Panc1 (cell line): ENCODE measurements at regions not wholly inside any gene's neighbourhood (a gene's known extent, or its start where the extent isn't known, plus 50 kb on each side); places are given as distances from the start of the nearest gene placed in this dataset.

Experiments used
- ATAC-seq: fragments of 200-7000 bp; cut with Tn5 transposase; 2 replicates; pipeline ENCODE4 v1.9.1; 2020; ENCODE audit warnings: mild to moderate bottlenecking, moderate library complexity
- BruUV-seq: library from RNA; stranded (reverse); fragments of 400-500 nt; replicated peaks from 2 replicates; lab custom pipeline; 2021; lab: Mats Ljungman, UMichigan
- CTCF ChIA-PET: fragments of 300-600 bp; sonication (Branson Sonifier 250); formaldehyde crosslinking; loops from one replicate; lab custom pipeline; 2022; ENCODE audit warnings: antibody characterized with exemption; lab: Charles Lee
- POLR2A ChIA-PET: fragments of 300-600 bp; sonication (Branson Sonifier 250); formaldehyde crosslinking; loops from one replicate; lab custom pipeline; 2022; ENCODE audit warnings: antibody characterized with exemption; lab: Charles Lee
- DNase-seq: peaks from one replicate; pipeline ENCODE4 v3.0.0-alpha.2; 2010; ENCODE audit warnings: low read depth, low spot score
- H3K27ac ChIP-seq: 2 replicates; pipeline ENCODE4 v1.5.1; 2011; ENCODE audit warnings: mild to moderate bottlenecking, low read length, inconsistent platforms
- H3K27me3 ChIP-seq: fragments of 200-500 bp; sonication (Bioruptor generic); 2 replicates; pipeline ENCODE4 v1.6.0; 2014; ENCODE audit warnings: low read length, inconsistent platforms; ENCODE audit not compliant: control insufficient read depth, insufficient read depth
- H3K36me3 ChIP-seq: fragments of 200-500 bp; sonication (Bioruptor generic); 2 replicates; pipeline ENCODE4 v1.5.1; 2014; ENCODE audit warnings: inconsistent platforms, mild to moderate bottlenecking, low read length, moderate library complexity; ENCODE audit not compliant: control insufficient read depth, insufficient read depth
- H3K4me1 ChIP-seq: 2 replicates; pipeline ENCODE4 v1.5.1; 2011; ENCODE audit warnings: inconsistent platforms, mild to moderate bottlenecking, low read length, moderate library complexity; ENCODE audit not compliant: control insufficient read depth, insufficient read depth
- H3K4me3 ChIP-seq, 2 experiments: 2 replicates each; pipeline ENCODE4 v1.5.1; 2011 to 2012; ENCODE audit warnings: low read depth in 2 of 2, low read length in 2 of 2, mild to moderate bottlenecking in 2 of 2, inconsistent platforms in 1 of 2, moderate library complexity in 1 of 2
- H3K9me3 ChIP-seq: fragments of 200-500 bp; sonication (Bioruptor generic); 2 replicates; pipeline ENCODE4 v1.5.1; 2014; ENCODE audit warnings: low read depth, mild to moderate bottlenecking, inconsistent platforms, low read length, moderate library complexity; ENCODE audit not compliant: control insufficient read depth, insufficient read depth
- POLR2AphosphoS5 ChIP-seq: IDR thresholded peaks from 2 replicates; pipeline ENCODE4 v1.6.1; 2012; ENCODE audit warnings: mild to moderate bottlenecking, low read depth, low read length, moderate library complexity
- SIN3A ChIP-seq: IDR thresholded peaks from 2 replicates; pipeline ENCODE4 v1.6.1; 2012; ENCODE audit warnings: low read depth, mild to moderate bottlenecking, low read length, moderate library complexity, borderline replicate concordance; ENCODE audit not compliant: insufficient read depth
- TCF7L2 ChIP-seq: IDR thresholded peaks from 2 replicates; pipeline ENCODE4 v1.6.1; 2011; ENCODE audit warnings: mild to moderate bottlenecking, low read depth, low read length, inconsistent platforms
- in situ Hi-C: cut with HindIII; loops from 2 replicates; pipeline ENCODE4 v1.10.0; 2016; ENCODE audit warnings: low sequenced_read_pairs, low pct_unique_long_range_greater_than_20kb
- intact Hi-C: fragments of 100-400 bp; cut with micrococcal nuclease; formaldehyde crosslinking; loops from one replicate; pipeline ENCODE4 v1.10.0; 2022; ENCODE audit not compliant: unreplicated experiment
- TF ChIP-seq, protein P1 (sequence below): fragments of 450-650 bp; IDR thresholded peaks from 2 replicates; pipeline ENCODE4 v1.5.1; 2017; ENCODE audit warnings: mild to moderate bottlenecking
- TF ChIP-seq, protein P2 (sequence below), 2 experiments: IDR thresholded peaks; 2 replicates each; pipeline ENCODE4 v1.6.1; 2011 to 2012; ENCODE audit warnings: low read depth in 2 of 2, control low read depth in 1 of 2, low read length in 1 of 2, mild to moderate bottlenecking in 1 of 2, moderate library complexity in 1 of 2; ENCODE audit not compliant: insufficient read depth in 1 of 2

DNA sequence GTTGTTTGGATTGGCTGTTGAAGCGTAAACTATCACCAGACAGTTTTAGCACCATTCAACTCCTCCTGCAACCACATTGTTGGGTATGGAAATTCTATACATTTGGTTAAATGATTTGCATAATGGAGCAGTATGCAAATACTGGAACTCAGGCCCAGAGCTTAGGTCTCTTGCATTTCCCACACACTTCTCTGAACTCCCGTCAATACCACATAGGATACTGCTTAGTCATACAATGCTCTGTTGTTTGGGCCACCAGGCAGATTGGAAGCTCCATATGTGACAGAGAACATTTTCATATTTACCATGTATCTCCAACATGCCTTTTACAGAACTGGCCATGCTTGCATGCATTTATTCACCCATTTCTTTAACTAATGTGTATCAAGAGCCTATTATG, 78.0 kb downstream of the IFNG start:
- ChIA-PET CTCF (no interaction called here), POLR2A (interaction anchor here (0.6 kb wide), 1 partner anchor 16 kb away, joined by 8 read pairs; no protein-coding TSS in a partner anchor)
- ATAC-seq = no peak
- in situ Hi-C loops = no loop called here
- Histone ChIP-seq H3K4me1 (no peaks in the 10 kb centered on the region), H3K27ac (no peak overlapping the region), H3K4me3 (no peak overlapping the region), H3K9me3 (no peaks in the 10 kb centered on the region), H3K27me3 (no peaks in the 10 kb centered on the region), H3K36me3 (no peaks in the 10 kb centered on the region)
- intact Hi-C loops = no loop called here
- no peak for DNase-seq
- TF ChIP-seq, protein P1, sequence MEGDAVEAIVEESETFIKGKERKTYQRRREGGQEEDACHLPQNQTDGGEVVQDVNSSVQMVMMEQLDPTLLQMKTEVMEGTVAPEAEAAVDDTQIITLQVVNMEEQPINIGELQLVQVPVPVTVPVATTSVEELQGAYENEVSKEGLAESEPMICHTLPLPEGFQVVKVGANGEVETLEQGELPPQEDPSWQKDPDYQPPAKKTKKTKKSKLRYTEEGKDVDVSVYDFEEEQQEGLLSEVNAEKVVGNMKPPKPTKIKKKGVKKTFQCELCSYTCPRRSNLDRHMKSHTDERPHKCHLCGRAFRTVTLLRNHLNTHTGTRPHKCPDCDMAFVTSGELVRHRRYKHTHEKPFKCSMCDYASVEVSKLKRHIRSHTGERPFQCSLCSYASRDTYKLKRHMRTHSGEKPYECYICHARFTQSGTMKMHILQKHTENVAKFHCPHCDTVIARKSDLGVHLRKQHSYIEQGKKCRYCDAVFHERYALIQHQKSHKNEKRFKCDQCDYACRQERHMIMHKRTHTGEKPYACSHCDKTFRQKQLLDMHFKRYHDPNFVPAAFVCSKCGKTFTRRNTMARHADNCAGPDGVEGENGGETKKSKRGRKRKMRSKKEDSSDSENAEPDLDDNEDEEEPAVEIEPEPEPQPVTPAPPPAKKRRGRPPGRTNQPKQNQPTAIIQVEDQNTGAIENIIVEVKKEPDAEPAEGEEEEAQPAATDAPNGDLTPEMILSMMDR = no peak
- TF ChIP-seq, protein P2, sequence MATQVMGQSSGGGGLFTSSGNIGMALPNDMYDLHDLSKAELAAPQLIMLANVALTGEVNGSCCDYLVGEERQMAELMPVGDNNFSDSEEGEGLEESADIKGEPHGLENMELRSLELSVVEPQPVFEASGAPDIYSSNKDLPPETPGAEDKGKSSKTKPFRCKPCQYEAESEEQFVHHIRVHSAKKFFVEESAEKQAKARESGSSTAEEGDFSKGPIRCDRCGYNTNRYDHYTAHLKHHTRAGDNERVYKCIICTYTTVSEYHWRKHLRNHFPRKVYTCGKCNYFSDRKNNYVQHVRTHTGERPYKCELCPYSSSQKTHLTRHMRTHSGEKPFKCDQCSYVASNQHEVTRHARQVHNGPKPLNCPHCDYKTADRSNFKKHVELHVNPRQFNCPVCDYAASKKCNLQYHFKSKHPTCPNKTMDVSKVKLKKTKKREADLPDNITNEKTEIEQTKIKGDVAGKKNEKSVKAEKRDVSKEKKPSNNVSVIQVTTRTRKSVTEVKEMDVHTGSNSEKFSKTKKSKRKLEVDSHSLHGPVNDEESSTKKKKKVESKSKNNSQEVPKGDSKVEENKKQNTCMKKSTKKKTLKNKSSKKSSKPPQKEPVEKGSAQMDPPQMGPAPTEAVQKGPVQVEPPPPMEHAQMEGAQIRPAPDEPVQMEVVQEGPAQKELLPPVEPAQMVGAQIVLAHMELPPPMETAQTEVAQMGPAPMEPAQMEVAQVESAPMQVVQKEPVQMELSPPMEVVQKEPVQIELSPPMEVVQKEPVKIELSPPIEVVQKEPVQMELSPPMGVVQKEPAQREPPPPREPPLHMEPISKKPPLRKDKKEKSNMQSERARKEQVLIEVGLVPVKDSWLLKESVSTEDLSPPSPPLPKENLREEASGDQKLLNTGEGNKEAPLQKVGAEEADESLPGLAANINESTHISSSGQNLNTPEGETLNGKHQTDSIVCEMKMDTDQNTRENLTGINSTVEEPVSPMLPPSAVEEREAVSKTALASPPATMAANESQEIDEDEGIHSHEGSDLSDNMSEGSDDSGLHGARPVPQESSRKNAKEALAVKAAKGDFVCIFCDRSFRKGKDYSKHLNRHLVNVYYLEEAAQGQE (IDR thresholded peaks at IDR 0.05; ENCODE audit: insufficient read depth in 1 of 2, low read depth in 2 of 2, low read length in 1 of 2) = no peak
- no peak for TF ChIP-seq POLR2AphosphoS5
- no peak for TF ChIP-seq SIN3A
- TF ChIP-seq TCF7L2 = no peak
- no TSS peak for BruUV-seq

DNA sequence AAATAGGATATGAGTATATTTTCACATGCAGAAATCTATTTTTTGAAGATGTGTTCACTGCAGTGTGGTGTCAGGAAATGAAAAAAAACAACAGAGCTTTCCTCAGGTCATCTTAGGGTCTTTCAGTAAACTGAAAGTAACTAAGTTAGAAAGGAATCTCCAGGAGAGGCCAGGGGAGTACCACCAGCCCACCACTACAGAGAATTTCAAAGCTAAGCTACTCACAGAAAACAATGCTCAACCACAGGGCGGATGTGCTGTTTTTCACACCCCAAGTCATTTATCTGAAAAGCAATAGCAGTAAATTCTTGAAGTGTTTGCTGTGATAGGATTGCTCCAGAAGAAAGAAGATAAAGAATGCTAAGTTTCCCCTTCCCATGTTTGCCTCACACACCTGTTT, 79.0 kb downstream of the IFNG start:
- no peaks in the 10 kb centered on the region for H3K27me3 ChIP-seq
- H3K4me1 ChIP-seq = no peaks in the 10 kb centered on the region
- ChIA-PET POLR2A (no interaction called here), CTCF (interaction anchor here (0.7 kb wide), 1 partner anchor 156 kb away, joined by 5 read pairs; no protein-coding TSS in a partner anchor)
- ATAC-seq = no peak
- no peak for DNase-seq
- H3K9me3 ChIP-seq = no peaks in the 10 kb centered on the region
- intact Hi-C loops (no loop called here), in situ Hi-C loops (no loop called here)
- TF ChIP-seq POLR2AphosphoS5 (no peak), TCF7L2 (no peak), SIN3A (no peak)
- TF ChIP-seq, protein P1 = no peak
- TF ChIP-seq, protein P2 (IDR thresholded peaks at IDR 0.05; ENCODE audit: insufficient read depth in 1 of 2, low read depth in 2 of 2, low read length in 1 of 2) = no peak
- H3K27ac ChIP-seq = no peak overlapping the region
- no peaks in the 10 kb centered on the region for H3K36me3 ChIP-seq
- BruUV-seq = no TSS peak
- H3K4me3 ChIP-seq = no peak overlapping the region
